Fibroblast of pulmonary artery (primary cell): ENCODE measurements at regions not wholly inside any gene's neighbourhood (a gene's known extent, or its start where the extent isn't known, plus 50 kb on each side); places are given as distances from the start of the nearest gene placed in this dataset.

ENCODE experiments used
- DNase-seq: peaks from one replicate; pipeline ENCODE4 v3.0.0-alpha.2; 2010; ENCODE audit warnings: low read depth
- H3K4me3 ChIP-seq: replicated peaks from 2 replicates; pipeline ENCODE4 v1.5.1; 2011; ENCODE audit warnings: low read depth, mild to moderate bottlenecking, control low read depth, low read length, moderate library complexity
- CTCF ChIP-seq: IDR thresholded peaks from 2 replicates; pipeline ENCODE4 v1.5.1; 2011; ENCODE audit warnings: mild to moderate bottlenecking, control low read depth, low read length, inconsistent platforms; ENCODE audit errors: missing control alignments

- DNase-seq: no peak
- no peak overlapping the region for H3K4me3 ChIP-seq
- TF ChIP-seq CTCF: no peak
These were observed 297.9 kb upstream of the RIMS1 start for GRCh38 chr6:71588490-71588889.

DNA sequence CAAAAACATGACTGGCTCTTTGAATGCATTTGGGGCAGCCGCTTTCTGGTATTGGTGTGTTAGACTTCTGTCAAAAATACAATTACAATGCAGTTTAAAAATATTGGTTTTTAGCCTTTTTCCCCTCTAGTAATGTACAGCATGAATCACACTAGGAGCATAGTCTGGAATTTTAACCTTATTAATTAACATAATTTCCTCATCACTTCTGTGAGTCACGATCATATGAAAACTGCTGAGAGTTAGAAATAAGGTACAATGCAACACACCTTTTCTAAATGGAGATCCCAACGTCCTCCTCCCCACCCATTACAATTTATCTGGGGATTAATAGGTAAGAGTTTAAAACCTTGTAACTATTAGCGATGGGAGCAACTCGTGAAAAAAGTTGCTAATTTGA is 297.1 kb upstream of the RIMS1 start:
- no peak for TF ChIP-seq CTCF
- no peak overlapping the region for H3K4me3 ChIP-seq
- DNase-seq: no peak

DNA sequence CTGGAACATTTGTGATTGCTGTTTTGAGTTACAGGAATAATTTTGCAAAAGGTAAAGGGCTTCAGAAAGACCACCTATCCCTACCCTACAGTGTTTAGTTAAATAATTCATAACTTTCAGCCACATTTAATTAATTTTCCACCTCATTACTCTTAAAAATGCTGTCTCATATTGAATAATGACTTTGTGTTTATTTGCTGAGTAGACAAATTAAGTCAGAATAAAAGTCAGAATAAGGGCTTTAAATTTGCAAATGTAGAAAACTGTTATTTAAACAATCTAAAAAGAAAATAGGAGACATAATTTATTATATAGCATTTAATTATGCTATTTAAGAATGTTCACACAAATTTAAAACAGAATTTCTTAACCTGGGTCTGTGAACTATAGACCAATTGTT is 293.7 kb upstream of the RIMS1 start:
- H3K4me3 ChIP-seq: no peak overlapping the region
- no peak for TF ChIP-seq CTCF
- DNase-seq: no peak

GRCh38 chr6:71599359-71599758 is 287.0 kb upstream of the RIMS1 start:
- no peak overlapping the region for H3K4me3 ChIP-seq
- no peak for DNase-seq
- TF ChIP-seq CTCF: no peak

- H3K4me3 ChIP-seq: no peak overlapping the region
- DNase-seq: peak; percentile 42
- no peak for TF ChIP-seq CTCF
These were observed 283.9 kb upstream of the RIMS1 start for GRCh38 chr6:71602385-71603007.

- no peak for DNase-seq
- no peak overlapping the region for H3K4me3 ChIP-seq
- no peak for TF ChIP-seq CTCF
These were observed 283.3 kb upstream of the RIMS1 start for GRCh38 chr6:71603021-71603420.

- H3K4me3 ChIP-seq: no peak overlapping the region
- TF ChIP-seq CTCF: no peak
- DNase-seq: no peak
These were observed 277.7 kb upstream of the RIMS1 start for GRCh38 chr6:71608646-71609045.
